ENCODE measurements at regions not wholly inside any gene's neighbourhood (a gene's known extent, or its start where the extent isn't known, plus 50 kb on each side); places are given as distances from the start of the nearest gene placed in this dataset.

- TF ChIP-seq, protein P1, sequence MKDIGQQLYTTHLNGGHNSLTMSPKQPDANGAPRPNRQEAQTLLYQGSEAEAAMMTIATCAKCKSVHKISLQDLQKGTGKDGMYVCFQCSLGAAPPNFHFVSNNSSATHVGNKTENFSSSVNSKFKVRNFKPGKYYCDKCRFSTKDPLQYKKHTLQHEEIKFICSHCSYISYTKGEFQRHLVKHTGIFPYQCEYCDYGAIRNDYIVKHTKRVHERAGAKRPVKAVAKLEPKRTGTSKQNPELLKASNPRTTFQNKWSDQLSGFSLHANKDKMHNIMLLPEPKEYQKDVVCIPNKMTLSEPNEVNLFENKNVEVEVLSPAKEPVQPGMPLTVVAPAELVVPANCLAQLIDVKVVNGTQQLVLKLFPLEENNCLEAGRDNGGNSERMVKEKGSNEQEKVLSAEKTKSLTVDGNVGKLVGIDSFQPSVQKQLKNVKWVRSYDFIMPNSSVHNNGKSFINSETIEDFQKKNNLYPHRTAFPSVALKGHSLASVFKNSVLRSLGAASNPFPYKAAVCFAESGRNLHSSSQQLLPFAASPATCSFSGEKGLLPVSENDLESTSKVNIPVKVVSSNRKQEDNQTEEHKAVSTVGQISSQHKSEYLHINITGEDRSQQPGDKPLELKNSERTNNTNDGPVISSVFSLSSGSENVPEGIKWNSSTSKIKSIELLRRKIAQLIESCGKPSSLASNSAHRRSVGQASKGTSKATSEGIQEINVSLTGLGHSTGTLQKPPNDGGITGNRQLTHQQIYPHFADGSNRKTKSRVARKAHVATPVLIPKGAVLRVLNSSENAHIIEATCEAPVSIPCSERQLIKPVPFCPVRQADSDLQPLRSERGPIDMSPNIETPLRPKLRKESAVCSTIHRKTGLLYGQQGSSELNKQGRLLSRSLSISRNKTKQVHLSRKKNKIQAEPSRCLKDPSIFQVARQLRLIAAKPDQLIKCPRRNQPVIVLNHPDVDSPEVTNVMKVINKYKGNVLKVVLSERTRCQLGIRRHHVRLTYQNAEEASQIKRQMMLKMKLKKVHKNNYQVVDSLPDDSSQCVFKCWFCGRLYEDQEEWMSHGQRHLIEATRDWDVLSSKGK (CRISPR knock-in tag; IDR thresholded peaks at IDR 0.05), result no peak
- TF ChIP-seq ZNF277 (CRISPR knock-in tag; IDR thresholded peaks at IDR 0.05; ENCODE audit: borderline replicate concordance), result no peak
- no peak for TF ChIP-seq HLTF (IDR thresholded peaks at IDR 0.05)
- TF ChIP-seq TEAD2 (tag; IDR thresholded peaks at IDR 0.05), result no peak
- no peak for TF ChIP-seq ATF2 (CRISPR knock-in tag; IDR thresholded peaks at IDR 0.05)
- TF ChIP-seq, protein P2, sequence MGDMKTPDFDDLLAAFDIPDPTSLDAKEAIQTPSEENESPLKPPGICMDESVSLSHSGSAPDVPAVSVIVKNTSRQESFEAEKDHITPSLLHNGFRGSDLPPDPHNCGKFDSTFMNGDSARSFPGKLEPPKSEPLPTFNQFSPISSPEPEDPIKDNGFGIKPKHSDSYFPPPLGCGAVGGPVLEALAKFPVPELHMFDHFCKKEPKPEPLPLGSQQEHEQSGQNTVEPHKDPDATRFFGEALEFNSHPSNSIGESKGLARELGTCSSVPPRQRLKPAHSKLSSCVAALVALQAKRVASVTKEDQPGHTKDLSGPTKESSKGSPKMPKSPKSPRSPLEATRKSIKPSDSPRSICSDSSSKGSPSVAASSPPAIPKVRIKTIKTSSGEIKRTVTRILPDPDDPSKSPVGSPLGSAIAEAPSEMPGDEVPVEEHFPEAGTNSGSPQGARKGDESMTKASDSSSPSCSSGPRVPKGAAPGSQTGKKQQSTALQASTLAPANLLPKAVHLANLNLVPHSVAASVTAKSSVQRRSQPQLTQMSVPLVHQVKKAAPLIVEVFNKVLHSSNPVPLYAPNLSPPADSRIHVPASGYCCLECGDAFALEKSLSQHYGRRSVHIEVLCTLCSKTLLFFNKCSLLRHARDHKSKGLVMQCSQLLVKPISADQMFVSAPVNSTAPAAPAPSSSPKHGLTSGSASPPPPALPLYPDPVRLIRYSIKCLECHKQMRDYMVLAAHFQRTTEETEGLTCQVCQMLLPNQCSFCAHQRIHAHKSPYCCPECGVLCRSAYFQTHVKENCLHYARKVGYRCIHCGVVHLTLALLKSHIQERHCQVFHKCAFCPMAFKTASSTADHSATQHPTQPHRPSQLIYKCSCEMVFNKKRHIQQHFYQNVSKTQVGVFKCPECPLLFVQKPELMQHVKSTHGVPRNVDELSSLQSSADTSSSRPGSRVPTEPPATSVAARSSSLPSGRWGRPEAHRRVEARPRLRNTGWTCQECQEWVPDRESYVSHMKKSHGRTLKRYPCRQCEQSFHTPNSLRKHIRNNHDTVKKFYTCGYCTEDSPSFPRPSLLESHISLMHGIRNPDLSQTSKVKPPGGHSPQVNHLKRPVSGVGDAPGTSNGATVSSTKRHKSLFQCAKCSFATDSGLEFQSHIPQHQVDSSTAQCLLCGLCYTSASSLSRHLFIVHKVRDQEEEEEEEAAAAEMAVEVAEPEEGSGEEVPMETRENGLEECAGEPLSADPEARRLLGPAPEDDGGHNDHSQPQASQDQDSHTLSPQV (IDR thresholded peaks at IDR 0.05), result no peak
Observed at GRCh38 chr13:30151388-30151787, 156.0 kb downstream of the KATNAL1 start (continued).
